ENCODE measurements at regions not wholly inside any gene's neighbourhood (a gene's known extent, or its start where the extent isn't known, plus 50 kb on each side); places are given as distances from the start of the nearest gene placed in this dataset.

GRCh38 chr2:144254342-144255235 is 265.3 kb downstream of the ZEB2 start:
- DNase-seq (ENCODE audit: low read depth in 6 of 9, low spot score in 9 of 9) = no peak
- Histone ChIP-seq H3K27ac (ENCODE audit: low read depth in 1 of 2, low read length in 1 of 2) (no peak overlapping the region), H3K36me3 (ENCODE audit: control insufficient read depth in 2 of 2, insufficient read depth in 2 of 2, low read length in 1 of 2) (peaks cover 0 to 3% of the 10 kb centered on the region in 2 donors), H3K27me3 (ENCODE audit: control insufficient read depth in 2 of 2, insufficient read depth in 1 of 2, low read length in 1 of 2) (no peaks in the 10 kb centered on the region), H3K4me3 (ENCODE audit: low read length in 2 of 2) (no peak overlapping the region), H3K4me1 (ENCODE audit: control insufficient read depth in 2 of 2, insufficient read depth in 2 of 2, low read length in 2 of 2) (no peaks in the 10 kb centered on the region), H3K9me3 (ENCODE audit: control insufficient read depth in 2 of 2, insufficient read depth in 1 of 2, low read length in 1 of 2) (peaks cover 2 to 20% of the 10 kb centered on the region in 2 donors)
- WGBS = 97% methylated on average over 2 of the region's 2 CpGs

DNA sequence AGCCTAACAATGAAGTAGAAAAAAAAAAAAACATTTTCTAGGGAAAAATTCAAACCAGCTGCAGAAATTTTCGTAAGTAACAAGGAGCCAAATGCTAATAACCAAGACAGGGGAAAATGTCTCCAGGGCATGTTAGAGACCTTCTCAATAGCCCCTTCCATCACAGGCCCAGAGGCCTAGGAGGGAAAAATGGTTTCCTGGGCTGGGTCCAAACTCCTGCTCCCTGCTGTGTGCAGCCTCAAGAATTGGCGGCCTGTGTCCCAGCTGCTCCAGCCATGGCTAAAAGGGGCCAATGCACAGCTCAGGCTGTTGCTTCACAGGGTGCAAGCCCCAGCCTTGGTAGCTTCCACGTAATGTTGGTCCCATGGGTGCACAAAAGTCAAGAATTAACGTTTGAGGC is 266.2 kb downstream of the ZEB2 start:
- Histone ChIP-seq H3K4me3 (ENCODE audit: low read length in 2 of 2) (no peak overlapping the region), H3K27ac (ENCODE audit: low read depth in 1 of 2, low read length in 1 of 2) (no peak overlapping the region), H3K4me1 (ENCODE audit: control insufficient read depth in 2 of 2, insufficient read depth in 2 of 2, low read length in 2 of 2) (no peaks in the 10 kb centered on the region), H3K9me3 (ENCODE audit: control insufficient read depth in 2 of 2, insufficient read depth in 1 of 2, low read length in 1 of 2) (peaks cover 2 to 14% of the 10 kb centered on the region in 2 donors), H3K27me3 (ENCODE audit: control insufficient read depth in 2 of 2, insufficient read depth in 1 of 2, low read length in 1 of 2) (no peaks in the 10 kb centered on the region), H3K36me3 (ENCODE audit: control insufficient read depth in 2 of 2, insufficient read depth in 2 of 2, low read length in 1 of 2) (peaks cover 0 to 3% of the 10 kb centered on the region in 2 donors)
- DNase-seq (ENCODE audit: low read depth in 6 of 9, low spot score in 9 of 9) = no peak
- 96% methylated on average over 4 of the region's 4 CpGs for WGBS

DNA sequence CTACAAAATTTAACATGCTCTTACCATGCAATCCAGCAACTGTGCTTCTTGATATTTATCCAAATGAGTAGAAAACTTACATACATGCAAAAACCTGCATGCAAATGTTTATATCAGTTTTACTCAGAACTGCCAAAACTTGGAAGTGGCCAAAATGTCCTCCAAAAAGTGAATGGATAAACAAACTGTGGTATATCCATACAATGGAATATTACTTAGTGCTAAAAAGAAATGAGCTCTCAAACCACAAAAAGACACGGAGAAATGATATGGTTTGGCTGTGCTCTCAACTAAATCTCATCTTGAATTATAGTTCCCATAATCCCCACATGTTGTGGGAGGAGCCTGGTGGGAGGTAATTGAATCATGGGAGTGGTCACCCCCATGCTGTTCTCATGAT is 267.2 kb downstream of the ZEB2 start:
- peaks cover 2 to 14% of the 10 kb centered on the region in 2 donors for H3K9me3 ChIP-seq (ENCODE audit: control insufficient read depth in 2 of 2, insufficient read depth in 1 of 2, low read length in 1 of 2)
- no peak overlapping the region for H3K4me3 ChIP-seq (ENCODE audit: low read length in 2 of 2)
- no peak overlapping the region for H3K27ac ChIP-seq (ENCODE audit: low read depth in 1 of 2, low read length in 1 of 2)
- H3K27me3 ChIP-seq (ENCODE audit: control insufficient read depth in 2 of 2, insufficient read depth in 1 of 2, low read length in 1 of 2) = no peaks in the 10 kb centered on the region
- 94% methylated on average over 1 of the region's 1 CpG for WGBS
- H3K36me3 ChIP-seq (ENCODE audit: control insufficient read depth in 2 of 2, insufficient read depth in 2 of 2, low read length in 1 of 2) = peaks cover 0 to 3% of the 10 kb centered on the region in 2 donors
- no peaks in the 10 kb centered on the region for H3K4me1 ChIP-seq (ENCODE audit: control insufficient read depth in 2 of 2, insufficient read depth in 2 of 2, low read length in 2 of 2)
- no peak for DNase-seq (ENCODE audit: low read depth in 6 of 9, low spot score in 9 of 9)

GRCh38 chr2:144249035-144249637 is 270.8 kb downstream of the ZEB2 start:
- no peaks in the 10 kb centered on the region for H3K36me3 ChIP-seq (ENCODE audit: control insufficient read depth in 2 of 2, insufficient read depth in 2 of 2, low read length in 1 of 2)
- H3K27ac ChIP-seq (ENCODE audit: low read depth in 1 of 2, low read length in 1 of 2) = no peak overlapping the region
- no peak overlapping the region for H3K4me3 ChIP-seq (ENCODE audit: low read length in 2 of 2)
- H3K9me3 ChIP-seq (ENCODE audit: control insufficient read depth in 2 of 2, insufficient read depth in 1 of 2, low read length in 1 of 2) = peaks cover 2 to 7% of the 10 kb centered on the region in 2 donors
- H3K27me3 ChIP-seq (ENCODE audit: control insufficient read depth in 2 of 2, insufficient read depth in 1 of 2, low read length in 1 of 2) = no peaks in the 10 kb centered on the region
- H3K4me1 ChIP-seq (ENCODE audit: control insufficient read depth in 2 of 2, insufficient read depth in 2 of 2, low read length in 2 of 2) = no peaks in the 10 kb centered on the region
- 93% methylated on average over 4 of the region's 4 CpGs for WGBS
- DNase-seq (ENCODE audit: low read depth in 6 of 9, low spot score in 9 of 9) = no peak

- H3K27ac ChIP-seq (ENCODE audit: low read depth in 1 of 2, low read length in 1 of 2) = no peak overlapping the region
- no peaks in the 10 kb centered on the region for H3K36me3 ChIP-seq (ENCODE audit: control insufficient read depth in 2 of 2, insufficient read depth in 2 of 2, low read length in 1 of 2)
- no peak overlapping the region for H3K4me3 ChIP-seq (ENCODE audit: low read length in 2 of 2)
- 97% methylated on average over 4 of the region's 4 CpGs for WGBS
- DNase-seq (ENCODE audit: low read depth in 6 of 9, low spot score in 9 of 9) = no peak
- no peaks in the 10 kb centered on the region for H3K27me3 ChIP-seq (ENCODE audit: control insufficient read depth in 2 of 2, insufficient read depth in 1 of 2, low read length in 1 of 2)
- peaks cover 0 to 3% of the 10 kb centered on the region in 2 donors for H3K9me3 ChIP-seq (ENCODE audit: control insufficient read depth in 2 of 2, insufficient read depth in 1 of 2, low read length in 1 of 2)
- no peaks in the 10 kb centered on the region for H3K4me1 ChIP-seq (ENCODE audit: control insufficient read depth in 2 of 2, insufficient read depth in 2 of 2, low read length in 2 of 2)
Measured at GRCh38 chr2:144248350-144249034, 271.4 kb downstream of the ZEB2 start.

GRCh38 chr2:144244938-144245337 is 275.0 kb downstream of the ZEB2 start:
- H3K27me3 ChIP-seq (ENCODE audit: control insufficient read depth in 2 of 2, insufficient read depth in 1 of 2, low read length in 1 of 2) = no peaks in the 10 kb centered on the region
- no peaks in the 10 kb centered on the region for H3K9me3 ChIP-seq (ENCODE audit: control insufficient read depth in 2 of 2, insufficient read depth in 1 of 2, low read length in 1 of 2)
- peaks cover 0 to 4% of the 10 kb centered on the region in 2 donors for H3K4me1 ChIP-seq (ENCODE audit: control insufficient read depth in 2 of 2, insufficient read depth in 2 of 2, low read length in 2 of 2)

DNA sequence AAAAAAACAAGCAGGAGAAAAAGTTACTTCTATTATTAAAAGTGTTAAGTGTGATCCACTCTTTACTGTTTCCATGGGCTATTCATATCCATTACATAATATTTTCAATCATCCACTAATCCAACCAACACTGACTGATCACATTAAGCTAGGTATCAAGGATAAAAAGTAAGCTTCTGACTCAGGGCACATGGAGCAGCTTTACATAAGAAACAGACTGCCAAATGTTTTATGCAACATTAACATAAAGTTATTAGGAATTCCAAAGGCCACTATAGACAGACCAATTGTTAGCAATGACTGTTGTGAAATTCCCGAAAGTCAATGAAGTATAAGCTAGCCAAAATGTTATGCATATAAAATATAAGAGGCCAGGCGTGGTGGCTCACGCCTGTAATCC is 277.6 kb downstream of the ZEB2 start:
- over 99% methylated on average over 3 of the region's 3 CpGs for WGBS
- Histone ChIP-seq H3K36me3 (ENCODE audit: control insufficient read depth in 2 of 2, insufficient read depth in 2 of 2, low read length in 1 of 2) (no peaks in the 10 kb centered on the region), H3K9me3 (ENCODE audit: control insufficient read depth in 2 of 2, insufficient read depth in 1 of 2, low read length in 1 of 2) (no peaks in the 10 kb centered on the region), H3K4me1 (ENCODE audit: control insufficient read depth in 2 of 2, insufficient read depth in 2 of 2, low read length in 2 of 2) (peaks cover 2 to 4% of the 10 kb centered on the region in 2 donors), H3K27ac (ENCODE audit: low read depth in 1 of 2, low read length in 1 of 2) (no peak overlapping the region), H3K27me3 (ENCODE audit: control insufficient read depth in 2 of 2, insufficient read depth in 1 of 2, low read length in 1 of 2) (no peaks in the 10 kb centered on the region), H3K4me3 (ENCODE audit: low read length in 2 of 2) (no peak overlapping the region)
- no peak for DNase-seq (ENCODE audit: low read depth in 6 of 9, low spot score in 9 of 9)

More at GRCh38 chr2:144244938-144245337, 275.0 kb downstream of the ZEB2 start:
- no peak for DNase-seq (ENCODE audit: low read depth in 6 of 9, low spot score in 9 of 9)
- Histone ChIP-seq H3K36me3 (ENCODE audit: control insufficient read depth in 2 of 2, insufficient read depth in 2 of 2, low read length in 1 of 2) (no peaks in the 10 kb centered on the region), H3K4me3 (ENCODE audit: low read length in 2 of 2) (no peak overlapping the region), H3K27ac (ENCODE audit: low read depth in 1 of 2, low read length in 1 of 2) (no peak overlapping the region)

- no peaks in the 10 kb centered on the region for H3K27me3 ChIP-seq (ENCODE audit: control insufficient read depth in 2 of 2, insufficient read depth in 1 of 2, low read length in 1 of 2)
- no peaks in the 10 kb centered on the region for H3K9me3 ChIP-seq (ENCODE audit: control insufficient read depth in 2 of 2, insufficient read depth in 1 of 2, low read length in 1 of 2)
- no peak for DNase-seq (ENCODE audit: low read depth in 6 of 9, low spot score in 9 of 9)
- H3K27ac ChIP-seq (ENCODE audit: low read depth in 1 of 2, low read length in 1 of 2) = no peak overlapping the region
- peaks cover 2 to 4% of the 10 kb centered on the region in 2 donors for H3K4me1 ChIP-seq (ENCODE audit: control insufficient read depth in 2 of 2, insufficient read depth in 2 of 2, low read length in 2 of 2)
- H3K36me3 ChIP-seq (ENCODE audit: control insufficient read depth in 2 of 2, insufficient read depth in 2 of 2, low read length in 1 of 2) = no peaks in the 10 kb centered on the region
- no peak overlapping the region for H3K4me3 ChIP-seq (ENCODE audit: low read length in 2 of 2)
- WGBS = 94% methylated on average over 1 of the region's 1 CpG
Measured at GRCh38 chr2:144241801-144242200, 278.1 kb downstream of the ZEB2 start.
